Stimulated activated effector memory CD8-positive, alpha-beta T cell treated with anti-CD3 and anti-CD28 coated beads, Interleukin-12 subunit alpha, Interleukin-12 subunit beta, amount 100 ng/mL, for 72 hours (primary cell): ENCODE measurements at regions not wholly inside any gene's neighbourhood (a gene's known extent, or its start where the extent isn't known, plus 50 kb on each side); places are given as distances from the start of the nearest gene placed in this dataset.
"Not testable (repeated sequence)": the region's sequence is repeated elsewhere in the genome, so short reads cannot be mapped to it uniquely, and the experiment has no call there.

Experiments
- ATAC-seq: fragments of 150-1000 bp; cut with Tn5 transposase; 2 replicates; pipeline ENCODE4 v1.10.0; 2021
- DNase-seq, 2 donors: peaks; one replicate each; pipeline ENCODE4 v3.0.0; 2021 to 2022; ENCODE audit warnings: low spot score in 2 of 2
- H3K27ac Mint-ChIP-seq: one replicate; pipeline ENCODE4 v1.8.0; 2022; ENCODE audit warnings: mild to moderate bottlenecking, mixed read lengths
- H3K36me3 Mint-ChIP-seq: one replicate; pipeline ENCODE4 v1.8.0; 2022; ENCODE audit warnings: mild to moderate bottlenecking, mixed read lengths
- H3K4me1 Mint-ChIP-seq: one replicate; pipeline ENCODE4 v1.8.0; 2022; ENCODE audit warnings: mixed read lengths
- H3K4me3 Mint-ChIP-seq: one replicate; pipeline ENCODE4 v1.8.0; 2022; ENCODE audit warnings: mild to moderate bottlenecking, mixed read lengths
- H3K9me3 Mint-ChIP-seq: one replicate; pipeline ENCODE4 v1.8.0; 2022; ENCODE audit warnings: mixed read lengths

DNA sequence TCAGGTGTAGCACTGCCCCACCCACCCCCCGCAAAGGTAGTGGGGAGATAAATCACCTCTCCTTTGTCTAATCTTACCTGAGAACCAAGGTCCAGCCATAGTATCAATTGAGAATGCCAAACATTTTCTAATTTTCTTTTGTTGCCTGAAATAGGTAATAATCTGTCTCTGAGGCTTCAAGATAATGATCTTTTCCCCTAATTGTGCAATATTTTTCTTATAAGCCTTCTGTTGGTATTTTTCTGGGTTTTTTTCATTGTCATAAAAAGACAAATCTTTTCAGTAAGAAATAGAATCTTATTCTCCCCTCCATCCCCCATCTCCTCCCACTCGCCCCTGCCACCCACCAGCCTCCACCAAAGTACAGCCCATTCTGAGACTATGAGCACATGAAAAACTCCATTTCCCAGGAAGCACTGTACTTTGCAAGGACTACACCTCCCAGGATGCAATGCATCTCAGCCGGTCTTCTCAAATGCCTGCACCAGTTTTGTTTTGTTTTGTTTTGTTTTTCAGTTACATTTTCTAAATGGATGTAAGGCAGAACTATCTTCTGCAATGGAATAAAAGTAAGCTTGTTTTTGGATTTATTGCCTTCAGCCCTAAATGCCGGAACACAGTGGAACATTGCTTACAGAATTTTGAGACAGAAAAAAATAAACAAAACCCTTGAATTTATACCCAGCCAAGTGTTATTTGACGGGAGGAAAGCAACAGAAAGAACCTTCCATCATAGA lies 268.0 kb downstream of the TFAP2A start:
- Mint-ChIP-seq H3K36me3 (no peaks in the 10 kb centered on the region), H3K27ac (no peak overlapping the region), H3K4me1 (no peaks in the 10 kb centered on the region), H3K9me3 (peaks cover 4% of the 10 kb centered on the region), H3K4me3 (no peak overlapping the region)
- DNase-seq: no peak
- no peak for ATAC-seq

DNA sequence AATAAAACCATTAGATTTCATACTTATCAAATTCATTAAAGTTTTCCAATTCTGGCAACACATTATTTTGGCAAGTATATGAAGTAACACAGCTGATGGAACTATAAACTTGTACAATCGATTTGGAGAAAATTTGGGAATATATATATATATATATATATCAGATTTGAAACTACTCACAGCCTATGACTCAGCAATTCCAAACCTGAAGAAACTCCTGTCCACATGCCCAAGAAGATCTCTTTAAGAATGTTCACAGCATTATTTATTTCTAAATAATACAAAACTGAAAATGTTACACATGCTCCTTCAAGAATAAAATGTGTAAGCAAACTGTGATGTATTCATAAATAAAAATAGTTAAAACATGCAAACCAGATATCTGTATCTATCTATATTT lies 270.1 kb downstream of the TFAP2A start:
- no peak for ATAC-seq
- no peak overlapping the region for H3K4me3 Mint-ChIP-seq
- no peak for DNase-seq
- H3K9me3 Mint-ChIP-seq: peaks cover 6% of the 10 kb centered on the region
- H3K36me3 Mint-ChIP-seq: no peaks in the 10 kb centered on the region
- no peaks in the 10 kb centered on the region for H3K4me1 Mint-ChIP-seq
- no peak overlapping the region for H3K27ac Mint-ChIP-seq

DNA sequence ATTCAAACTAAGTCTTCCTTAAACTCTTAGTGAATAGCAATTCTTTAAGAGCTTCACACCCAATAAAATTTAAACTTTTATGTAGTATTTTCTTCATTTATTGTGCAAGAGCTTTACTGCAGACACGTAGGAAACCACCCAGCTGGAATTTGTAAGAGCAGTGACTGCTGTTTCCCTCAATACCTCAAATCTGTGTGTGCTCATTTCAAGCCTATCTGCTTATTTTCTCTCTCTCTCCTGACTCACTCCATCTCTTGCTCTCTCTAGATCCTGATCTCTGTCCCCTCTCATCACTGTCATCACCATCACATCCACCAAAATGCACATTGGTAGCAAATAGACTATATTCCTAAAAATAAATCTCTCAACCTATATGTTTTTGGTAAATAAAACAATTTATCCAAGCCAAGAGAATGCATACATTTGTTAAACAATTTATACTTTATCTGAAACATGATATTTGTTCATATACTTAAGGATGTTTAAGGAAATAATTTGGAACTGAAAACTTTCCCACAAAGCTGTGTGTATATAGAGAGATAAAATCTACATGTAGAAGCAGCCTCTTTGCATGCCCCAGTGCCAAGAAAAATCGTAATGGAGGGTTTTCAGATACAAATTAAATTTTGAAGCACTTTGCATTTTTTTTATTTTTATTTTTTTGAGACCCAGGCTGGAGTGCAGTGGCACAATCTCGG lies 273.0 kb downstream of the TFAP2A start:
- DNase-seq (no peak), ATAC-seq (no peak)
- H3K36me3 Mint-ChIP-seq: no peaks in the 10 kb centered on the region
- no peaks in the 10 kb centered on the region for H3K4me1 Mint-ChIP-seq
- no peak overlapping the region for H3K4me3 Mint-ChIP-seq
- no peak overlapping the region for H3K27ac Mint-ChIP-seq
- peaks cover 2% of the 10 kb centered on the region for H3K9me3 Mint-ChIP-seq

DNA sequence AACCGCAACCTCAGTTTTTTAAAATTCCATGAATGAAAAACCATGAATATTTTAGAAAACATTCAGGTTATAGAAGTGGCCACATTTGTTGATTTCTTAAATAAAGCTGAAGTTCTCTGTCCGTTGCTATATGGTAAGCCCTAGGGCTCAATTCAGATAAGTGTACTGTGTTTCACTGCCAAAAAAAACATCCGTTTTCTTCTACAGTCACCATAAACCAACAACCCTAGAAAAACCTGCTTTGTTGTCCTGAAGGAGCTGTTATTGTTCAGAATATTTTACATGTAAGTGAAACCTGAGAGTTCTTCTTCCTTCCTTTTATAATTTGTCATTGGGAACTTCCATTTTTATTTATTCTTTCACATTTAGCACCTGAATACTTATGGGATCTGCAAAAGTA lies 274.1 kb downstream of the TFAP2A start:
- Mint-ChIP-seq H3K9me3 (peaks cover 2% of the 10 kb centered on the region), H3K4me1 (no peaks in the 10 kb centered on the region), H3K36me3 (no peaks in the 10 kb centered on the region), H3K4me3 (no peak overlapping the region), H3K27ac (no peak overlapping the region)
- DNase-seq: no peak
- ATAC-seq: no peak

DNA sequence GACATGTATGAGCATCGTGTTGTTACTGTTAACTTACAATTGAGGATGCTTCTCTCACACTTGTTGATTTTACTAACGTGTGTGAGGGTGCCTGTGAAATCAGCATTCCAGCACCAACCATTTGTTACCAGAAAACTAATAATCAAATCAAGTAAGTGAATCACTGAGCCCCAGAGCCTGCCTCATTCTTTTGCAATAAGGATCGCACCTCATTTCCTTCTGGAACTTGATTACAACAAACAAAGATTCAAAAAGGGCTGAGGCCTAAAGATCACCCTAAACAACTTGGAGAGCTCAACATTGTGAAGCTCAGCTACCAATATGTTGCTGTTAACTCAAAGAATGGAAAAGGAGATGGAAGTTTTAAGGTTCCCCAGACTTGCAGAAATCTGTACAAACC lies 274.7 kb downstream of the TFAP2A start:
- no peaks in the 10 kb centered on the region for H3K4me1 Mint-ChIP-seq
- H3K9me3 Mint-ChIP-seq: peaks cover 2% of the 10 kb centered on the region
- no peak overlapping the region for H3K27ac Mint-ChIP-seq
- ATAC-seq (no peak), DNase-seq (no peak)
- no peaks in the 10 kb centered on the region for H3K36me3 Mint-ChIP-seq
- no peak overlapping the region for H3K4me3 Mint-ChIP-seq

DNA sequence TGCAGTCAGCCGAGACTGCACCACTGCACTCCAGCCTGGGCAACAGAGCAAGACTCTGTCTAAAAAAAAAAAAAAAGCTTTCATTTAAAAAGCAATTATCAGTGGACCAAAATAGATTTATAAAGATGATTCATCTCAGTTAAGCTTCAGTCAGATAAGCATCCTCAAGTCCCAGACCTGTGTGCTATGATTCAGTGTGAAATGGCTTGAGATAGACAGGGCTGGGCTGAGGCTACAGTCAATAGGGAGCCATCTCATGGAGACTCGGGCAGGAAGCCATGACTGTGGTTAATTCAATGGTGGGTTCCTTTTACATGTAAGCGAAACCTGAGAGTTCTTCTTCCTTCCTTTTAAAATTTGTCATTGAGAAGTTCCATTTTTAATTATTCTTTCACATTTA lies 276.0 kb downstream of the TFAP2A start:
- Mint-ChIP-seq H3K4me3 (no peak overlapping the region), H3K9me3 (peaks cover 2% of the 10 kb centered on the region), H3K27ac (no peak overlapping the region), H3K36me3 (no peaks in the 10 kb centered on the region), H3K4me1 (no peaks in the 10 kb centered on the region)
- no peak for DNase-seq
- ATAC-seq: no peak

DNA sequence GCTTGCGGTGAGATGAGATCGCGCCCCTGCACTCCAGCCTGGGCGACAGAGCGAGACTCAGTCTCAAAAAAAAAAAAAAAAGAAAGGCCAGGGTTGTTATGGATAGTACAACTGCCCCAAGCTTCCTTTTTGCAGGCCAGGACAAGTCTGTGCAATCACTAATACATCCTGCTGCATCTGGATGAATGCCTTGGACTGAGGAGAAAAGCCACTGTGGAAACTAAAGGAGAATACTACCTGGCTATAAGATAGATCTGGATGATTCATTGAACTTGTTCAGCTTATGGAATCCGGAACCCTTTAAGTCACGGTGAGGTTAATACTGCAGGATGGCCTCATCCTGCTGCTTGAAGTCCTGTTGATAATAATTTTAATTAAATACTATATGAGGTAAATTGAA lies 278.2 kb downstream of the TFAP2A start:
- H3K27ac Mint-ChIP-seq: no peak overlapping the region
- no peaks in the 10 kb centered on the region for H3K9me3 Mint-ChIP-seq
- no peak overlapping the region for H3K4me3 Mint-ChIP-seq
- ATAC-seq (no peak), DNase-seq (no peak)
- H3K4me1 Mint-ChIP-seq: no peaks in the 10 kb centered on the region
- H3K36me3 Mint-ChIP-seq: no peaks in the 10 kb centered on the region

DNA sequence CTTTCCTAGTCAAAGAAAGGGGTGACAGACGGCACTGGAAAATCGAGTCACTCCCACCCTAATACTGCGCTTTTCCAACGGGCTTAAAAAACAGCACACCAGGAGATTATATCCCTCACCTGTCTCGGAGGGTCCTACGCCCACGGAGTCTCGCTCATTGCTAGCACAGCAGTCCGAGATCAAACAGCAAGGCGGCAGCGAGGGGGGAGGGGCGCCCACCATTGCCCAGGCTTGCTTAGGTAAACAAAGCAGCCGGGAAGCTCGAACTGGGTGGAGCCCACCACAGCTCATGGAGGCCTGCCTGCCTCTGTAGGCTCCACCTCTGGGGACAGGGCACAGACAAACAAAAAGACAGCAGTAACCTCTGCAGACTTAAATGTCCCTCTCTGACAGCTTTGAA lies 280.7 kb downstream of the TFAP2A start:
- not testable (repeated sequence) for H3K9me3 Mint-ChIP-seq, H3K36me3 Mint-ChIP-seq, DNase-seq, H3K4me3 Mint-ChIP-seq, H3K27ac Mint-ChIP-seq, H3K4me1 Mint-ChIP-seq, ATAC-seq

DNA sequence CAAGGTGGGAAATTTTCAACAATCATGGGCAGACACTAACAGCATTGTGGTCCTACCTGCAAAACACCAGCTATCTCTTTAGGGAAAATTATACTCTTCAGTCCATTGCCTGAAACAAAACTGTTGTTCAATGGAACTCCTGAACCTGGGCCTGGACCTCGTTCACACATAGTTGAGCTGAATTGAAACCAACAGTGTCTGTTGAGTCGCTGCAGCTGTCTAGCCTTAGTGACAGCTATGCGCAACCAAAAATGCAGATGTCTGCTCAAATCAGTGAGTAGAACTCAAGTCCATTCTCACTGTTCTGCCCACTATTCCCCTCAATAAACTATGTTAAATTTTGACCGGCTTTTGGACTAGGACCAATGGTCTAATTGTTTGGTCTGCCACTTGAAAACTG lies 286.2 kb downstream of the TFAP2A start:
- ATAC-seq: no peak
- H3K4me1 Mint-ChIP-seq: no peaks in the 10 kb centered on the region
- no peak for DNase-seq
- H3K36me3 Mint-ChIP-seq: no peaks in the 10 kb centered on the region
- no peak overlapping the region for H3K27ac Mint-ChIP-seq
- peaks cover 7% of the 10 kb centered on the region for H3K9me3 Mint-ChIP-seq
- H3K4me3 Mint-ChIP-seq: no peak overlapping the region

DNA sequence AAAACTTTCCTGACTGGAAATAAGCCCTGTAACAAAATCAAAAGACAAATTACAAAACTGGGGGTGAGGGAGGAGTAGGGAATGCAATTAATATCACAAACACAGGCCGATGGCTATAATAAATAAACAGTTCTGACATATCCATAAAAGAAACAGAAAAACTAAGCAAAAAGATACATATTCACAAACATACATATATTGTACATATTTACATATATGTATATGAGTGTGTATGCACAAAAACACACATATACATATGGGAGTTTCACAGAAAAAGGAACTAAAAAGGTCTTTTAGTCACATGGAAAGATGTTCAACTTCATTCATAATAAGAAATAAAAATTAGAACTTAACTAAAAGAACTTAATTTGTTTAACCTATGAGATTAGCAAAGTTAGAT lies 292.7 kb downstream of the TFAP2A start:
- Mint-ChIP-seq H3K27ac (no peak overlapping the region), H3K9me3 (peaks cover 2% of the 10 kb centered on the region), H3K4me1 (no peaks in the 10 kb centered on the region), H3K4me3 (no peak overlapping the region), H3K36me3 (no peaks in the 10 kb centered on the region)
- DNase-seq (no peak), ATAC-seq (no peak)

DNA sequence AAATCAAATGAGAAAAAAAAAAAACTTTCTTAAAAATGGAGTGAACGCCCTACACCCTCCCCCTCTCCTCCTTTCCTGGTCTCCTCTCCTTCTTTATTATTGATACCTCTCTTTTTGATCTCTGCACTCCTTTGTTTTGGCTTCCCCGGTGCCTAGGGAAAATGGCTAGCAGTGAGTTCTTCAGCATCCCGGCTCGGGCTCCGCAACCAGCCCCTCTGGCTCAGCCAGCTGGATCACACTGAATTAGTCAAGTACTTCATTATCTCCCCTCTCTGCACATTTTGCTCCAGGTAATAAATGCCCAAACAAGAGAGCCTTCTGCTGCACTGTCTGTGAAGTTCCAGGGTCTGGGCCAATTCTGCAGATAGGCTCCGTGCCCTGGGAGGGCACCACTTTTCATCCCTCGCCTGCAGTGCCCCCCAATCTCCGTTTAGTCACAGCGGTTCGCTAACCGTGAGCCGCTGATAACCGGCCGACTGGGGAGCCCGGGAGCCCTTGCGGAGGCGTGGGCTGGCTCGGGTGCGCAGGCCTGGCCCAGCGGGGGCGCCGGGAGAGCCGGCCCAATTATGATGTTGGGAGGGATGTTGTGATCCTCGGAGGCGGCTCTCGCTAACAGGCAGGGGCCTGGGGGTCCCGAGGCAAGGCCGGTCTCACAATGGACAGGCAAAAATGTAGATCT lies 301.9 kb downstream of the TFAP2A start:
- Mint-ChIP-seq H3K4me3 (no peak overlapping the region), H3K27ac (no peak overlapping the region), H3K4me1 (no peaks in the 10 kb centered on the region), H3K36me3 (no peaks in the 10 kb centered on the region), H3K9me3 (no peaks in the 10 kb centered on the region)
- DNase-seq (no peak), ATAC-seq (no peak)

DNA sequence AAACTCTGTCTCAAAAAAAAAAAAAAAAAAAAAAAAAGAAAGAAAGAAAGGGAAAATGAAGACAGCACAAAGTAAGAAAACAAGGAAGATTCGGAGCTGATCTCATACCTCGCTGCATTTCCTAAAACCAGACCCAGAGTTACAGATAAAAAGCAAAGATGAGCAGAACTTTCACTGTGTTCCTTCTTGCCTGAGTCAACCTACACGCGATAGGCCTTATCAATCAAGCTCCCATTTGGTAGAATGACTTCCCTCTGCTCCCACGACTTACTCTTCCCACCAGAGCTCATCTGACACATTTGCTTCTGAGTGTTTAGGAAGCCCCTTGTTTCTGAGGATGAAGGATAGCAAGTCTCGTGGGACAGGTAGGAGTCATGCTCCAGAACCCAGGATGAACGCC lies 302.9 kb downstream of the TFAP2A start:
- no peaks in the 10 kb centered on the region for H3K9me3 Mint-ChIP-seq
- H3K4me1 Mint-ChIP-seq: no peaks in the 10 kb centered on the region
- ATAC-seq: no peak
- no peak for DNase-seq
- H3K27ac Mint-ChIP-seq: no peak overlapping the region
- H3K4me3 Mint-ChIP-seq: no peak overlapping the region
- no peaks in the 10 kb centered on the region for H3K36me3 Mint-ChIP-seq

DNA sequence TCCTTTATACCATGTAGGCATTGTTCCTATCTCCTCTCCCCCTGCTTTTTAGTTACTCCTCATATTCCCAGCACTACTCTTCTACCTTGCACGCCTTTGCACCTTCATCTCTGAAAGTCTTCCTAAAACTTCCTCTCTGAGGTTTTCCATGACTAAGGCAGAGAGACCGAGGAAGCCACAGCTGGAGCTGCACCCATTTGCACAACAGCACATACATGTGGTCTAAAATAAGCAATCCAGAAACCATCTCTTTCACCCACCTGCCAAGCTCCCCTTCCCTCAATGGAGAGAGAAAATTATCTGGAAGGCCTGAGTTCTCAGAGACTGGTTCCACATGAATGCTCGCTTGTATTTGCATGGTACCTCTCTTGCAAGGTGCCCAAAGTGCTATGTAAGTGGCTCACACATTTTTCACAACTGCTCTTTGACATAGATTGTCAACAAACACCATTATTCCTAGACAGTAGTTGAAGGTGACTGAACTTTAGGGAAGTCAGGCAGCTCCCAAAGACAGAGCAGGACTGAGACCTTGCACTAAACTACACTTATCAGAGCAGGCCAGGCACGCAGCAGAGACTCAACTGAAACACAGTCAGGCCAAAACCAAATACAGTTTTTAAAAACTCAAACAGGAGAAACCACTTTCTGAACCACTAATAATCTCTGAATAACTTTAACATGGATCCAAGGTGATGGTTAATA lies 313.2 kb downstream of the TFAP2A start:
- H3K4me3 Mint-ChIP-seq: no peak overlapping the region
- ATAC-seq: peak; percentile 8

DNA sequence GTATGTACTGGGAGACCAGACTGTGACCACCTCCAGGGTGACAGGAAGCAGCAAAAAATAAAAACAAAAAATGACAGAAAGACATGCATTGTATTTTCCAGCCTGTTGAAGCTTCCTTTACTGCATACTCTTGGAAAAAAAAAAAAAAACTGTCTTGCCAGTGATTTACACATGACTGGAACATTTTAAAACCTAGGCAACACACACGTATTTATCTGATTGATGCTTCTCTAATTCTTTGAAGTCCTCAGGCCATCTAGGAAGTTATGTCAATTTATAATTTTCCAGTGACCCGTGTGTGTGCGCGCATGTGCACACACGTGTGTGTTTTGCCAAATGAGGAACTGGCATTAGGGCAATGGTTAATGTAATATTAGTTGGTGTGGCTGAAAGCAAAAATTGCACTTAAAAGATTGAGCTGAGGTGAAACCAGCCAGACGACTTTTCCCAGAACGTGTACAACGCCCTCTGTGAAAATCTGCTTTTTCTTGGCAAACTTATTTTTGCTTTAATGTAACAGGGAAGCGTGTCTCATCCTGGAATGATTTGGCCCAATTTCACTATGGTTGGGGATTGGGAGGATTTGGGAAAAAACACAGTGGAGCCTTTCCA lies 315.2 kb downstream of the TFAP2A start:
- Mint-ChIP-seq H3K4me3 (no peak overlapping the region), H3K36me3 (no peaks in the 10 kb centered on the region), H3K27ac (no peak overlapping the region), H3K9me3 (peaks cover 3% of the 10 kb centered on the region), H3K4me1 (no peaks in the 10 kb centered on the region)
- no peak for DNase-seq
- ATAC-seq: no peak

More for the DNA sequence above, 313.2 kb downstream of the TFAP2A start:
- no peak overlapping the region for H3K27ac Mint-ChIP-seq
- H3K4me1 Mint-ChIP-seq: no peaks in the 10 kb centered on the region
- no peaks in the 10 kb centered on the region for H3K9me3 Mint-ChIP-seq
- DNase-seq: no peak
- no peaks in the 10 kb centered on the region for H3K36me3 Mint-ChIP-seq
